T-helper 17 cell (primary cell): ENCODE measurements at regions not wholly inside any gene's neighbourhood (a gene's known extent, or its start where the extent isn't known, plus 50 kb on each side); places are given as distances from the start of the nearest gene placed in this dataset.

ENCODE experiments used
- ATAC-seq: fragments of 150-1000 bp; cut with Tn5 transposase; 2 replicates; pipeline ENCODE4 v1.10.0; 2021; ENCODE audit warnings: mild to moderate bottlenecking, moderate library complexity
- DNase-seq, 3 donors: peaks; one replicate each; pipeline versions ENCODE4 v3.0.0 to v3.0.0-alpha.2; 2020 to 2021
- H3K9me3 ChIP-seq: one replicate; pipeline ENCODE4 v1.7.0; 2013; ENCODE audit warnings: low read length, mild to moderate bottlenecking; ENCODE audit not compliant: control insufficient read depth, poor library complexity, severe bottlenecking
- H3K27ac Mint-ChIP-seq: one replicate; pipeline ENCODE4 v1.8.0; 2022; ENCODE audit warnings: mild to moderate bottlenecking, moderate library complexity, mixed read lengths
- H3K27me3 Mint-ChIP-seq: one replicate; pipeline ENCODE4 v1.8.0; 2022; ENCODE audit warnings: mixed read lengths
- H3K36me3 Mint-ChIP-seq: one replicate; pipeline ENCODE4 v1.8.0; 2022; ENCODE audit warnings: low read depth, mixed read lengths
- H3K4me1 Mint-ChIP-seq: one replicate; pipeline ENCODE4 v1.8.0; 2022; ENCODE audit warnings: mild to moderate bottlenecking, mixed read lengths
- H3K4me3 Mint-ChIP-seq: one replicate; pipeline ENCODE4 v1.8.0; 2022; ENCODE audit warnings: mild to moderate bottlenecking, moderate library complexity, mixed read lengths

- no peak overlapping the region for H3K27ac Mint-ChIP-seq
- H3K36me3 Mint-ChIP-seq: no peaks in the 10 kb centered on the region
- H3K4me3 Mint-ChIP-seq: no peak overlapping the region
- H3K27me3 Mint-ChIP-seq: peaks cover 17% of the 10 kb centered on the region
- ATAC-seq: no peak
- H3K4me1 Mint-ChIP-seq: no peaks in the 10 kb centered on the region
- H3K9me3 ChIP-seq: no peaks in the 10 kb centered on the region
- DNase-seq: no peak
Measured at GRCh38 chr3:127092368-127092767, 100.6 kb upstream of the PRR23E start.

DNA sequence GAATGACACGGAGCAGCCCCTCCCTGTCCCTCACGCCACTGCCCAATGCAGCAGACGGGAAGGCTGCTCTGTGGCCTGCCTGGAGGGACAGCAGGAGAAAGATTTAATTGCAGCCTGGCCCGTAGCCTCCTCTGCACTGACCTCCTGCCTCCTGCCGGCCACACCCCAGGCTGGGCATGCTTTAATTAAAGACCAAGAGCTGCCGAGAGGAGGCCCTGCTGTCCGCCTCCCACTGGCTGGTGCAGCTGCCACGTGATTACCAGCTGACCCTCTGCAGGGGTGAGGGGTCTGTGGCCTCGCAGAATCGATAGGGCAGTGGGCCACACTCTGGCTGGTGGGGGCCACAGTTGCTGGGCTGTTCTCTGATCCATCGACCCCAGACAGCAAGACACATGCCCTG, 100.2 kb upstream of the PRR23E start:
- H3K9me3 ChIP-seq: no peaks in the 10 kb centered on the region
- Mint-ChIP-seq H3K4me1 (no peaks in the 10 kb centered on the region), H3K27me3 (peaks cover 17% of the 10 kb centered on the region), H3K36me3 (no peaks in the 10 kb centered on the region), H3K27ac (no peak overlapping the region), H3K4me3 (no peak overlapping the region)
- DNase-seq (no peak), ATAC-seq (no peak)

DNA sequence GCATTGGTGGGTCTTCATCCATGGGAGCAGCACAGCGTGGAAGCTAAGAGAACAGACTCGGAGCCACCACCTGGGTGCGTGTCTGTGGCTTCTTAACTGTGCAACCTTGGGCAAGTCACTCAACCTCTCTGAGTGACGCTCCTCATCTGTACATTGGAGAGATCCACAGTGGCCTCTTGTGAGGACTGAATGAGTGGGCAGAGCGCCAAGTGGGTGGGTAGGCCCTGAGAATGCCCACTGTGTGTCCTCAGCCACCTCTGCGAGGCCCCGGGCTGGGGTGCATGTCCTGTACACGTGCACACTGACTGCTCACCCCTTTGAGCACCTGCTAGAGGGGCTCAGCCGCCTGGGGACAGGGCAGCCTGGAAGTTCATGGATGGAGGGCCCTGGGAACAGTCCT, 99.6 kb upstream of the PRR23E start:
- DNase-seq (no peak), ATAC-seq (no peak)
- no peaks in the 10 kb centered on the region for H3K9me3 ChIP-seq
- Mint-ChIP-seq H3K36me3 (no peaks in the 10 kb centered on the region), H3K27ac (no peak overlapping the region), H3K27me3 (peaks cover 17% of the 10 kb centered on the region), H3K4me3 (no peak overlapping the region), H3K4me1 (no peaks in the 10 kb centered on the region)

- H3K9me3 ChIP-seq: no peaks in the 10 kb centered on the region
- no peaks in the 10 kb centered on the region for H3K4me1 Mint-ChIP-seq
Measured at GRCh38 chr3:127095774-127096173, 97.2 kb upstream of the PRR23E start.

DNA sequence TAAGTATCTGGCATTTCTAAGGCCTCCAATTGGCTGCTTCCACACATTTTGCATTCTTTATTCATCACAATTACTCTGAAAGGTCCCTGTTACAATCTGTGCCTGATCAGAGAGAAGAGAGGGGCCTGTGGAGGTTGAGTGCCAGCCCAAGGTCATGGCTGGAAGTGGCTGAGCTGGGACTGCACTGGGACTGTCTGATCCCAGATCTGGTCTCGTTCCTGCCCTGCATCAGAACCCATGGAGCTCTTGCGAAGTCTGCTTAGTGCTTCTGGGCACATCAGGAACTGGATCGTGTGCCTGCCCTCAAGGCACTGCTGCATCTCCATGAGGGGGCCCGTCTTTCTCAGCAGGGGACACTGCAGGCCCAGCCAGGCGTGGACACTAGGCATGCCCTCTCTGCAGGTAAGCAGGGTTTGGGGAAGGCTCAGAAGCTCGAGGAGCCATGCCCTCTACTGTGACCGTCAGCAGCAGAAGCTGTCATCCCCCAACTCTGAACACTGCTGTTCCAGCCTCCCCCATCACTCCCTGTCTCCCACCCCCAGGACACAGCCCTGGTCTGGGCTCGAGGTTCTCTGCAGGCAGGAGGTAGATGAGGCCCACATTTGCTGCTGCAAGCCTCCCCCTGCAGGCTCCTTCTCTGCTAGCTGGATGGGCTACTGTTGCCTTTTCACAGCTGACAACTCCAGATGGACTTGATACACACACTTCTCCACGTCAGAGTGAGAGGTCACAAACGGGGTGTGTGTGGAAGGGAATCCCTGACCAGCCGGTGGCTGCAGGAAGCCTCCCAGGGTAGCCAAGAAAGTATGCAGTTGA, 96.5 kb upstream of the PRR23E start:
- H3K27me3 Mint-ChIP-seq: peaks cover 24% of the 10 kb centered on the region
- H3K36me3 Mint-ChIP-seq: no peaks in the 10 kb centered on the region
- ATAC-seq (no peak), DNase-seq (no peak)
- no peaks in the 10 kb centered on the region for H3K4me1 Mint-ChIP-seq
- no peak overlapping the region for H3K4me3 Mint-ChIP-seq
- H3K27ac Mint-ChIP-seq: no peak overlapping the region
- no peaks in the 10 kb centered on the region for H3K9me3 ChIP-seq

More at GRCh38 chr3:127095774-127096173, 97.2 kb upstream of the PRR23E start:
- ATAC-seq: no peak
- Mint-ChIP-seq H3K27me3 (peaks cover 22% of the 10 kb centered on the region), H3K4me3 (no peak overlapping the region), H3K36me3 (no peaks in the 10 kb centered on the region), H3K27ac (no peak overlapping the region)
- DNase-seq: no peak

DNA sequence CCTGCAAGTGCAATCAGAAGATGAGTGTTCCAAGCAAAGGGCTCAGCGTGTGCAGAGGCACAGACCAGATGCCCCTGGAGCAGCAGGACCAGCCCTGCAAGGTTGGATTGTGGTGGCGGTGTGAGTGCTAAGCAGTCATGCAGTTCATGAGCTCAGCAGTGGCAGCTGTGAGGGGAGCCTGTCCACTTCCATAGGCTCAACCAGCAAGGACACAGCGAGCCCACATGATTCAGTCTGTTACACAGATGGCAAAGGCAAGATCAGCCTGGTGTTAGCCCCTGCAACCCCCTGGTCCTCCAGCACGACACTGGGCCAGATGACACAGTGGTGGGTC, 95.9 kb upstream of the PRR23E start:
- no peak for DNase-seq
- no peaks in the 10 kb centered on the region for H3K36me3 Mint-ChIP-seq
- no peak overlapping the region for H3K27ac Mint-ChIP-seq

DNA sequence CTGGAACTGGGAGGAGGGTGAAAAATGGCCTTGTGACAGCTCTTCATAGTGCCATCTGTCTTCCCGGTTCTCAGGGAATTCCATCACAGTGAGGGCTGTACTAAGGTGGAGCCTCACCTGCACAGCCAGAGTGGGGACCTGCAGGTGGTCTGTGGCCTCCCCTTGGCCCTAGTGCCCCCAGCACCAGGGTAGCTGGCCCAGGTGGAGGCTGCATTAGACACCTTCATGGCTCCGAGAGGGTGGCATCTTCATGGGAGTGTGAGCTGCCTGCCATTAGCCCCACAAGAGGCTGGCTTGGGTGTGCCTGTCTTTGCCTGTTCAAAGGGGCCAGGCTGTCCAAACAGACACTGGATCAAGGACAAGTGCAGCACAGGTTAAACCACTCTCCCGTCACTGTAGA, 95.5 kb upstream of the PRR23E start:
- no peaks in the 10 kb centered on the region for H3K9me3 ChIP-seq
- no peak for ATAC-seq
- Mint-ChIP-seq H3K36me3 (no peaks in the 10 kb centered on the region), H3K27me3 (peaks cover 18% of the 10 kb centered on the region), H3K4me1 (no peaks in the 10 kb centered on the region), H3K27ac (no peak overlapping the region), H3K4me3 (no peak overlapping the region)
- no peak for DNase-seq

More for the DNA sequence above, 95.9 kb upstream of the PRR23E start:
- H3K9me3 ChIP-seq: no peaks in the 10 kb centered on the region
- Mint-ChIP-seq H3K27me3 (peaks cover 18% of the 10 kb centered on the region), H3K4me1 (no peaks in the 10 kb centered on the region), H3K4me3 (no peak overlapping the region)
- ATAC-seq: no peak

GRCh38 chr3:127099982-127100381, 92.9 kb upstream of the PRR23E start:
- no peaks in the 10 kb centered on the region for H3K9me3 ChIP-seq
- Mint-ChIP-seq H3K36me3 (no peaks in the 10 kb centered on the region), H3K27ac (no peak overlapping the region), H3K4me1 (no peaks in the 10 kb centered on the region), H3K4me3 (no peak overlapping the region), H3K27me3 (peaks cover 18% of the 10 kb centered on the region)
- DNase-seq: no peak
- no peak for ATAC-seq

- H3K4me3 Mint-ChIP-seq: no peak overlapping the region
- ATAC-seq (no peak), DNase-seq (no peak)
- H3K36me3 Mint-ChIP-seq: no peaks in the 10 kb centered on the region
- H3K9me3 ChIP-seq: no peaks in the 10 kb centered on the region
- peaks cover 3% of the 10 kb centered on the region for H3K4me1 Mint-ChIP-seq
- peaks cover 22% of the 10 kb centered on the region for H3K27me3 Mint-ChIP-seq
- no peak overlapping the region for H3K27ac Mint-ChIP-seq
Measured at GRCh38 chr3:127100459-127101410, 92.2 kb upstream of the PRR23E start.

- Mint-ChIP-seq H3K27ac (no peak overlapping the region), H3K36me3 (no peaks in the 10 kb centered on the region), H3K27me3 (peaks cover 26% of the 10 kb centered on the region), H3K4me1 (peaks cover 3% of the 10 kb centered on the region), H3K4me3 (no peak overlapping the region)
- no peaks in the 10 kb centered on the region for H3K9me3 ChIP-seq
- ATAC-seq (no peak), DNase-seq (no peak)
Measured at GRCh38 chr3:127101411-127102187, 91.3 kb upstream of the PRR23E start.

DNA sequence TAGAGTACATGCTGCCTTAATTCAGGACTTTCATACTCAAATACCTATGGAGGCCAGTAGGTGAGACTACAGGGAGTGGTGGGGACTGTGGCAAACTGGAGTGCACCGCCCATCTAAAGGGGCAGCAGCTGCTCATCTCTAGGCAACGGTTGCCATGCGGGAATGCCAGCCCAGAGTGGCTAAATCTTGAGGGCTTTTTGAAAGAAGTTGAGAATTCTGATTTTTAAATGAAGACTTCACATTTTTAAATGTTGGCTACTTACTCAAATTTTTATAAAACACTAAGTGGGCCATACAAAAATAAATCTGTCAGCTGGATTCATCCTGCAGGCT, 90.8 kb upstream of the PRR23E start:
- H3K27me3 Mint-ChIP-seq: peaks cover 26% of the 10 kb centered on the region
- no peak for ATAC-seq
- H3K9me3 ChIP-seq: no peaks in the 10 kb centered on the region

GRCh38 chr3:127102587-127102986, 90.3 kb upstream of the PRR23E start:
- peaks cover 26% of the 10 kb centered on the region for H3K27me3 Mint-ChIP-seq
- DNase-seq (no peak), ATAC-seq (no peak)
- no peak overlapping the region for H3K4me3 Mint-ChIP-seq
- peaks cover 3% of the 10 kb centered on the region for H3K4me1 Mint-ChIP-seq
- H3K9me3 ChIP-seq: no peaks in the 10 kb centered on the region
- H3K27ac Mint-ChIP-seq: no peak overlapping the region
- no peaks in the 10 kb centered on the region for H3K36me3 Mint-ChIP-seq

More for the DNA sequence above, 90.8 kb upstream of the PRR23E start:
- Mint-ChIP-seq H3K4me1 (peaks cover 3% of the 10 kb centered on the region), H3K36me3 (no peaks in the 10 kb centered on the region), H3K4me3 (no peak overlapping the region), H3K27ac (no peak overlapping the region)
- no peak for DNase-seq

GRCh38 chr3:127103080-127103479, 89.9 kb upstream of the PRR23E start:
- DNase-seq (no peak), ATAC-seq (no peak)
- Mint-ChIP-seq H3K4me1 (peaks cover 3% of the 10 kb centered on the region), H3K27ac (no peak overlapping the region), H3K4me3 (no peak overlapping the region), H3K36me3 (no peaks in the 10 kb centered on the region), H3K27me3 (peaks cover 26% of the 10 kb centered on the region)
- H3K9me3 ChIP-seq: no peaks in the 10 kb centered on the region
